H1 (cell line): ENCODE measurements at regions not wholly inside any gene's neighbourhood (a gene's known extent, or its start where the extent isn't known, plus 50 kb on each side); places are given as distances from the start of the nearest gene placed in this dataset.

Experiments
- CTCF ChIP-seq, 3 experiments: IDR thresholded peaks; 1 replicate in 2 of 3; 2 replicates in 1 of 3; pipeline versions ENCODE4 v1.5.1 to v1.6.1; 2011; ENCODE audit warnings: low read length in 3 of 3, mild to moderate bottlenecking in 3 of 3, inconsistent platforms in 2 of 3, low read depth in 1 of 3, moderate library complexity in 1 of 3; ENCODE audit not compliant: insufficient read depth in 1 of 3; ENCODE audit errors: control extremely low read depth in 1 of 3
- EZH2 ChIP-seq: fragments of 200-600 bp; sonication (generic); IDR thresholded peaks from 2 replicates; pipeline ENCODE4 v1.7.1; 2012; ENCODE audit warnings: low read depth, mild to moderate bottlenecking, moderate library complexity, low read length, inconsistent platforms; ENCODE audit not compliant: severe bottlenecking
- MAFK ChIP-seq: IDR thresholded peaks from 2 replicates; pipeline ENCODE4 v1.6.1; 2012; ENCODE audit warnings: low read depth, mild to moderate bottlenecking, improper control_type of control experiment, low read length
- POLR2A ChIP-seq, 2 experiments: IDR thresholded peaks; 1 replicate in 1 of 2; 2 replicates in 1 of 2; pipeline ENCODE4 v1.6.1; 2011; ENCODE audit warnings: low read depth in 2 of 2, low read length in 2 of 2, mild to moderate bottlenecking in 2 of 2; ENCODE audit errors: control extremely low read depth in 1 of 2
- POLR2AphosphoS5 ChIP-seq: IDR thresholded peaks from 2 replicates; pipeline ENCODE4 v1.6.1; 2011; ENCODE audit warnings: low read depth, low read length
- SUZ12 ChIP-seq: fragments of 200-600 bp; sonication (generic); IDR thresholded peaks from 2 replicates; pipeline ENCODE4 v1.6.1; 2012; ENCODE audit warnings: mild to moderate bottlenecking, inconsistent platforms, low read length, moderate library complexity, mixed read lengths
- TCF12 ChIP-seq: IDR thresholded peaks from 2 replicates; pipeline ENCODE4 v1.6.1; 2011; ENCODE audit warnings: low read depth, mild to moderate bottlenecking, low read length

DNA sequence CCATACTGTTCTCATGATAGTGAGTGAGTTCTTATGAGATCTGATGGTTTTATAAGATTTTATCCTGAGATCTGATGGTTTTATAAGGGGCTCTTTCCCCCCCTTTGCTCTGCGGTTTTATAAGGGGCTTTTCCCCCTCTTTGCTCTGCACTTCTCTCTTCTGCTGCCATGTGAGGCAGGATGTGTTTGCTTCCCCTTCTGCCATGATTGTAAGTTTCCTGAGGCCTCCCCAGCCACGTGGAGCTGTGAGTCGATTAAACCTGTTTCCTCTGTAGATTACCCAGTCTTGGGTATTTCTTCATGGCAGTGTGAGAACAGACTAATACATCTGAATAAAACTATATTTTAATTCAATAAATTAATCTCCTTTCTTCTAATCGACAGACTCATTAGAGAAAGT, 64.9 kb upstream of the ZSWIM6 start:
- TF ChIP-seq EZH2 (no peak), CTCF (IDR thresholded peaks at IDR 0.05; ENCODE audit: control extremely low read depth in 1 of 3, insufficient read depth in 1 of 3, low read depth in 1 of 3, low read length in 3 of 3) (no peak), SUZ12 (no peak), TCF12 (no peak), MAFK (no peak), POLR2AphosphoS5 (no peak), POLR2A (IDR thresholded peaks at IDR 0.05; ENCODE audit: control extremely low read depth in 1 of 2, low read depth in 2 of 2, low read length in 2 of 2) (no peak)
